ENCODE measurements at regions not wholly inside any gene's neighbourhood (a gene's known extent, or its start where the extent isn't known, plus 50 kb on each side); places are given as distances from the start of the nearest gene placed in this dataset.

DNA sequence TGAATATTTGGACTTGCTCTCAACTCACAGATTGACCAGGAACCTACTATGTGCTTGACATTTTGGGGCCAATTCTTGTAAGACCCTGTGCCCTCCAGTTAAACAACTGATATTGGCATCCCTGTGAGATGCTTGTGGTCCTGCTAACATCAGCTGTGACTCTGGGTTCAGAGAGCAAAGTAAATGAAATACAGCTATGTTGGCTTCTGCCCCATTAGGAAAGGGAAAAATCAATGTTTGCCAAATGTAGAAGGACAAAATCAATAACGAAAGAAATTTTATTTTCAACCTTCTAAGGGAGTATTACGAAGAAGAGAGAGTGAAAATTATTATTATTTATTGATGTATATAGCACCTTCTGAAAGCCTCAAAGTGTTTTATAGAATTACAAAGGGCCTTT, 266.9 kb upstream of the ARID1B start:
- no peak overlapping the region for H3K4me3 ChIP-seq (replicated peaks; ENCODE audit: low read depth, low read length)
- TF ChIP-seq, protein P1, sequence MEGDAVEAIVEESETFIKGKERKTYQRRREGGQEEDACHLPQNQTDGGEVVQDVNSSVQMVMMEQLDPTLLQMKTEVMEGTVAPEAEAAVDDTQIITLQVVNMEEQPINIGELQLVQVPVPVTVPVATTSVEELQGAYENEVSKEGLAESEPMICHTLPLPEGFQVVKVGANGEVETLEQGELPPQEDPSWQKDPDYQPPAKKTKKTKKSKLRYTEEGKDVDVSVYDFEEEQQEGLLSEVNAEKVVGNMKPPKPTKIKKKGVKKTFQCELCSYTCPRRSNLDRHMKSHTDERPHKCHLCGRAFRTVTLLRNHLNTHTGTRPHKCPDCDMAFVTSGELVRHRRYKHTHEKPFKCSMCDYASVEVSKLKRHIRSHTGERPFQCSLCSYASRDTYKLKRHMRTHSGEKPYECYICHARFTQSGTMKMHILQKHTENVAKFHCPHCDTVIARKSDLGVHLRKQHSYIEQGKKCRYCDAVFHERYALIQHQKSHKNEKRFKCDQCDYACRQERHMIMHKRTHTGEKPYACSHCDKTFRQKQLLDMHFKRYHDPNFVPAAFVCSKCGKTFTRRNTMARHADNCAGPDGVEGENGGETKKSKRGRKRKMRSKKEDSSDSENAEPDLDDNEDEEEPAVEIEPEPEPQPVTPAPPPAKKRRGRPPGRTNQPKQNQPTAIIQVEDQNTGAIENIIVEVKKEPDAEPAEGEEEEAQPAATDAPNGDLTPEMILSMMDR (IDR thresholded peaks at IDR 0.05; ENCODE audit: low read depth, low read length, missing control alignments), result no peak
- DNase-seq (ENCODE audit: extremely low read depth, low read depth), result no peak

DNA sequence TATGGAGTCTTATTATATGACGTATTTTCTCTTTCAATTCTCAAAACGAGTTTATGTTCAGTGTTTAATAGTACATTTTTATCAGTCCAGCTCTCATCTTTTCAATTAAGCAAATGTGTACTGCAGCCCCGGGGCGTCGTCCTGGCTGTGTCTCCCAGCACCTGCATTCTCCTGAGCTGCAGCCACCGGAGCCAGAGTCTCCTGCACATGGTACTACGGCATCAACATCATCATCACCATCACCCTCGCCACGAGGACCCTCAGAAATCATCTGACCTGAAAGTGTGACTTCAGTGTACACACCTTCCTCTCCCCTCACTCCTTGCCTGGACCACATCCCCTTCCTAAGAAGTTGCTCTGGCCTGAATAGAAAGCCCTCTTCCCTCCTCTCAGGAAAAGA, 267.7 kb upstream of the ARID1B start:
- TF ChIP-seq, protein P1 (IDR thresholded peaks at IDR 0.05; ENCODE audit: low read depth, low read length, missing control alignments), result no peak
- no peak for DNase-seq (ENCODE audit: extremely low read depth, low read depth)
- no peak overlapping the region for H3K4me3 ChIP-seq (replicated peaks; ENCODE audit: low read depth, low read length)

DNA sequence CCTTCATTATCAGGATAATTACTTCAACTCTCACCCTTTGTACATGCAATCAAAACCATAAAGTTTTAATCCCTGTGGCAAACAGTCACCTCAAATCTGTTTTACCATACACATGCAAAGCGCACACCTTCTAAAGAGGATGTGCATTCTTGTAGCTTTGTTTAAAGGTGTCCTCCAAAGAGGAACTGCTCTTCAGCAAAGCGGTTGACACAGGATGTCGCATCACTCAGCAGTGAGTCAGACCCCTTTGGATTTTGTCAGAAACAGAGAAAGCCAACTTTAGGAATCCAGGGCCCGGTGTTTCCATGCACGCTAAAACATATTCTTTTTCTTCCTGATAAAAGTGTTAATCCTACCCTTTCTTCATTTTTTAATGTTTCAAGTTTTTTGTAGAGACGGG, 268.3 kb upstream of the ARID1B start:
- DNase-seq (ENCODE audit: extremely low read depth, low read depth), result no peak
- H3K4me3 ChIP-seq (replicated peaks; ENCODE audit: low read depth, low read length), result no peak overlapping the region
- TF ChIP-seq, protein P1 (IDR thresholded peaks at IDR 0.05; ENCODE audit: low read depth, low read length, missing control alignments), result no peak

DNA sequence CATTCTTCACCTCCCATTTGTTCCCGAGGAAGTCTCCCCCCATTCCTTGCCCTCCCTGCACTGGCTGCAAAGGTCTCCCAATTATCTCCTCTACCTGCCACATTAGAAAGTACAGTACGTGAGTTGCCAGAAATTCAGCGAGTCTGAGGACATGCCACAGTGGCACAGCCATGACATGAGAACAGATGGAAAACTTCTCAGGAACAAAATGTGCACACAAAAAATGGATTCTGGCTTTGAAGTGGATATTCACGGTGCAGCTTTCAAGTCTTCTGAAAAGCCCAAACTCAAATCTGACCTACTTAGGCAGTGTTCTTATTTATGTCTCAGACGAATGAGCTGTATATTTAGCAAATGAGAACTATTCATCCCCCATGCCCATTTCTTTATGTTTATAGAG, 269.1 kb upstream of the ARID1B start:
- TF ChIP-seq, protein P1 (IDR thresholded peaks at IDR 0.05; ENCODE audit: low read depth, low read length, missing control alignments), result no peak
- H3K4me3 ChIP-seq (replicated peaks; ENCODE audit: low read depth, low read length), result no peak overlapping the region
- DNase-seq (ENCODE audit: extremely low read depth, low read depth), result no peak

DNA sequence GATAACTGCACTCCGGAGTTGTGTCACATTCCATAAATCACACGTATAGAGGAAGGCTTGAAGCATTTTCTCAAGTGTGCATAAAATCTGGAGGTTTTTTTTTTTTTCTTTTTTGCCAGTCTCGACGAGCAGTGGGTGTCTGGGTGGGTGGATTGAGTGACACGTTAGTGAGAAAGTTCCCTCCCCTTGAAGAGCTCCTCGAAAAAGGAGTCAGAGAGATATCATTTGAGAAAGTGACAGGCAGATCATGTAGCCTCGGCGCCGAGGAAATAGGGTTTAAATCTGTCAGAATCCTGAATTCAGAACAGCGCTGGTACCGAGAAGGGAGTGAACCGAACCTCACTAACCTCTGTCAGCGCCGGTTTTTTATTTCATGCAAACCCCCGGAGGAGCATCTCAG, 269.5 kb upstream of the ARID1B start:
- DNase-seq (ENCODE audit: extremely low read depth, low read depth), result no peak
- TF ChIP-seq, protein P1 (IDR thresholded peaks at IDR 0.05; ENCODE audit: low read depth, low read length, missing control alignments), result no peak
- H3K4me3 ChIP-seq (replicated peaks; ENCODE audit: low read depth, low read length), result no peak overlapping the region

DNA sequence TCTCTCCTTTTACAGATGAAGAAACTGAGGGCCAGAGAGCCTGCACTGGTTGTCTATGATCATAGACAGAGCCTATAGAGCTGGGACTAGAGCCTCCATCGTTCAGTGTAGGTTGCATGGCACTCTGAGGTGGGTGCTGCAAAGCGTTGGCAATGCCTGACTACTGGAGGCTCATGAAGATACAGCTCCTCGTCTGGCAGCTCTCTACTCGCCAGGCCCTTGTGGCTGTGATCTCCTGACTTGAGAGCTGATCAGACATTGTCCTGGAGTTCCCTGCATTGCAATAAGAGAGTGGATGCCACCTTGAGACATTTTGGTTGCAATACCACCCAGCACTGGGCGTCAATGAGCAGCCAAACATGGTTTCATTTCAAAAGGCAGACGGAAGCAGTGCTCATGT, 270.1 kb upstream of the ARID1B start:
- no peak overlapping the region for H3K4me3 ChIP-seq (replicated peaks; ENCODE audit: low read depth, low read length)
- TF ChIP-seq, protein P1 (IDR thresholded peaks at IDR 0.05; ENCODE audit: low read depth, low read length, missing control alignments), result no peak
- no peak for DNase-seq (ENCODE audit: extremely low read depth, low read depth)

DNA sequence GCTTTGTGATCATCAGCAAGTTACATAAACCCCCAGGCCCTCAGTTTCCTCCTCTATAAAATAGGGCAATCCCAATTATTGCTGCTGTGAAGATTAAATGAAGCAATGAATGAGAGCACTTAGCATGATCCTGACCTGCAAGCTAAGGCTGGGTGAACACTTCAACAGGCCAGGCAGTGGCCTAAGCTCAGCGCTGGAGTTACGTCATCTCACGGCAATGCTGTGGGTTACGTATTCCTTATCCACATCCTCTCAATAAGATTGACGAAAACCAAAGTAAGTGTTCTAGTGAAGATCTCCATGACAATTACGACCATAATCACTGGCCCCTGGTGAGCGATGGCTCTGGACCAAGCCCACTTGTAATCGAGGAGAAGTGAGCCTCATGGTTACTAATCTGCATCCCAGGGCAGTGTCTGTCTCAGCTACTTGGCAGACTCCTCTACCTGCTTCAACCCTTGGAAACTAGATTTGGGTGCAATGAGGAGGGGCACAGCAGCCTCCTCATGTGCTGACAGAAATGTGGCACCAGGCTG, 274.1 kb upstream of the ARID1B start:
- TF ChIP-seq, protein P1 (IDR thresholded peaks at IDR 0.05; ENCODE audit: low read depth, low read length, missing control alignments), result no peak
- DNase-seq (ENCODE audit: extremely low read depth, low read depth), result no peak
- no peak overlapping the region for H3K4me3 ChIP-seq (replicated peaks; ENCODE audit: low read depth, low read length)
